Lower lobe of right lung (tissue), 2 donors: ENCODE measurements at regions not wholly inside any gene's neighbourhood (a gene's known extent, or its start where the extent isn't known, plus 50 kb on each side); places are given as distances from the start of the nearest gene placed in this dataset.

Experiments
- ATAC-seq, 2 donors: fragments of 200-7000 bp; cut with Tn5 transposase; one replicate each; pipeline ENCODE4 v1.9.1; 2020 to 2022; ENCODE audit warnings: mild to moderate bottlenecking in 2 of 2, moderate library complexity in 2 of 2
- DNase-seq: peaks from one replicate; pipeline ENCODE4 v3.0.0-alpha.2; 2020
- H3K27ac ChIP-seq: fragments of 200-600 bp; one replicate; pipeline ENCODE4 v1.8.0; 2022
- H3K27me3 ChIP-seq: fragments of 200-600 bp; one replicate; pipeline ENCODE4 v1.8.0; 2022; ENCODE audit warnings: low read depth
- H3K36me3 ChIP-seq: fragments of 200-600 bp; one replicate; pipeline ENCODE4 v1.8.0; 2022; ENCODE audit warnings: mild to moderate bottlenecking
- H3K4me1 ChIP-seq: fragments of 200-600 bp; one replicate; pipeline ENCODE4 v1.8.0; 2022
- H3K4me3 ChIP-seq: fragments of 200-600 bp; one replicate; pipeline ENCODE4 v1.8.0; 2022; ENCODE audit warnings: mild to moderate bottlenecking
- H3K9me3 ChIP-seq: fragments of 200-600 bp; one replicate; pipeline ENCODE4 v1.8.0; 2022
- CTCF ChIP-seq: fragments of 200-600 bp; IDR thresholded peaks from one replicate; pipeline ENCODE4 v1.8.0; 2022; ENCODE audit warnings: antibody characterized with exemption, mild to moderate bottlenecking
- intact Hi-C: fragments of 100-400 bp; cut with DNase I; formaldehyde crosslinking; loops from one replicate; pipeline ENCODE4 v1.11.0; 2022
- donor health status: DM: no; HTN: yes; CAD: no; lungs with severe emphysema.

GRCh38 chr6:72533606-72534005 is 88.3 kb upstream of the KCNQ5 start:
- H3K4me3 ChIP-seq = no peak overlapping the region
- intact Hi-C loops = no loop called here
- no peaks in the 10 kb centered on the region for H3K27me3 ChIP-seq
- DNase-seq (no peak), ATAC-seq (no peak)
- H3K9me3 ChIP-seq = no peaks in the 10 kb centered on the region
- no peak for TF ChIP-seq CTCF
- H3K27ac ChIP-seq = no peak overlapping the region
- H3K4me1 ChIP-seq = no peaks in the 10 kb centered on the region
- no peaks in the 10 kb centered on the region for H3K36me3 ChIP-seq

- Histone ChIP-seq H3K4me3 (no peak overlapping the region), H3K9me3 (no peaks in the 10 kb centered on the region), H3K27ac (no peak overlapping the region), H3K36me3 (no peaks in the 10 kb centered on the region), H3K4me1 (no peaks in the 10 kb centered on the region), H3K27me3 (no peaks in the 10 kb centered on the region)
- ATAC-seq = no peak
- intact Hi-C loops = no loop called here
- no peak for DNase-seq
- no peak for TF ChIP-seq CTCF
These were observed 87.6 kb upstream of the KCNQ5 start for GRCh38 chr6:72534236-72534635.

GRCh38 chr6:72535124-72535523 is 86.7 kb upstream of the KCNQ5 start:
- H3K9me3 ChIP-seq = no peaks in the 10 kb centered on the region
- no peak overlapping the region for H3K4me3 ChIP-seq
- DNase-seq = no peak
- ATAC-seq = no peak
- no peaks in the 10 kb centered on the region for H3K36me3 ChIP-seq
- intact Hi-C loops = no loop called here
- no peak overlapping the region for H3K27ac ChIP-seq
- TF ChIP-seq CTCF = no peak
- no peaks in the 10 kb centered on the region for H3K27me3 ChIP-seq
- no peaks in the 10 kb centered on the region for H3K4me1 ChIP-seq

- Histone ChIP-seq H3K9me3 (peaks cover 1% of the 10 kb centered on the region), H3K4me1 (no peaks in the 10 kb centered on the region), H3K4me3 (no peak overlapping the region), H3K27ac (no peak overlapping the region), H3K36me3 (no peaks in the 10 kb centered on the region), H3K27me3 (no peaks in the 10 kb centered on the region)
- no peak for DNase-seq
- no peak for ATAC-seq
- intact Hi-C loops = no loop called here
- TF ChIP-seq CTCF = no peak
These were observed 74.8 kb upstream of the KCNQ5 start for GRCh38 chr6:72547020-72547419.

- H3K4me3 ChIP-seq = no peak overlapping the region
- no peak for TF ChIP-seq CTCF
- no peaks in the 10 kb centered on the region for H3K4me1 ChIP-seq
- ATAC-seq (no peak), DNase-seq (no peak)
- H3K36me3 ChIP-seq = no peaks in the 10 kb centered on the region
- H3K27ac ChIP-seq = no peak overlapping the region
- intact Hi-C loops = no loop called here
- H3K9me3 ChIP-seq = no peaks in the 10 kb centered on the region
- H3K27me3 ChIP-seq = no peaks in the 10 kb centered on the region
These were observed 70.4 kb upstream of the KCNQ5 start for GRCh38 chr6:72551470-72551869.

GRCh38 chr6:72552938-72553337 is 68.9 kb upstream of the KCNQ5 start:
- no peak for ATAC-seq
- intact Hi-C loops = no loop called here
- no peaks in the 10 kb centered on the region for H3K9me3 ChIP-seq
- no peak overlapping the region for H3K27ac ChIP-seq
- no peak overlapping the region for H3K4me3 ChIP-seq
- no peaks in the 10 kb centered on the region for H3K36me3 ChIP-seq
- DNase-seq = no peak
- no peaks in the 10 kb centered on the region for H3K4me1 ChIP-seq
- H3K27me3 ChIP-seq = no peaks in the 10 kb centered on the region
- TF ChIP-seq CTCF = no peak
